K562 (cell line): ENCODE measurements at regions not wholly inside any gene's neighbourhood (a gene's known extent, or its start where the extent isn't known, plus 50 kb on each side); places are given as distances from the start of the nearest gene placed in this dataset.

Experiments used
- ATAC-seq: fragments of 200-7000 bp; cut with Tn5 transposase; 3 replicates; pipeline ENCODE4 v1.9.1; 2020; ENCODE audit warnings: moderate library complexity
- BruUV-seq: library from RNA; stranded (reverse); fragments of 400-500 nt; replicated peaks from 2 replicates; lab custom pipeline; 2021; lab: Mats Ljungman, UMichigan
- CTCF ChIA-PET: fragments of 300-600 bp; formaldehyde crosslinking; extraction: SDS; loops from one replicate; lab custom pipeline; 2021; ENCODE audit warnings: low intra/inter-chr PET ratio; lab: Yijun Ruan, JAX
- POLR2A ChIA-PET: fragments of 300-600, 350-650 bp; sonication (Branson Sonifier 250); formaldehyde crosslinking; extraction: SDS; loops from one replicate; lab custom pipeline; 2021; ENCODE audit warnings: antibody characterized with exemption, inconsistent platforms; lab: Yijun Ruan, JAX
- DNase-seq, 4 experiments: peaks; one replicate each; pipeline versions ENCODE4 v3.0.0 to v3.0.0-alpha.2; 2011 to 2018; ENCODE audit warnings: low spot score in 3 of 4, mixed read lengths in 3 of 4; ENCODE audit errors: extremely low read depth in 1 of 4
- FAIRE-seq: peaks from 2 replicates; lab custom pipeline; 2011; peaks lifted over from hg19 to GRCh38; lab: Jason Lieb, UNC
- H2AFZ ChIP-seq: 2 replicates; pipeline ENCODE4 v1.6.0; 2011; ENCODE audit warnings: low read depth, low read length, control low read depth, inconsistent platforms
- H3K27ac ChIP-seq: fragments of 200-600 bp; 3 replicates; pipeline ENCODE4 v1.8.0; 2011; ENCODE audit warnings: low read depth, mild to moderate bottlenecking, control low read depth, inconsistent platforms, low read length, moderate library complexity, mixed read lengths; ENCODE audit errors: extremely low read depth
- H3K27me3 ChIP-seq, 2 experiments: fragments of 300-600 bp in 1 of 2; 2 replicates in 1 of 2; 3 replicates in 1 of 2; pipeline versions ENCODE4 v1.6.0 to v1.8.0; 2011; ENCODE audit warnings: inconsistent platforms in 2 of 2, low read length in 2 of 2, mild to moderate bottlenecking in 1 of 2, mixed read lengths in 1 of 2, moderate library complexity in 1 of 2; ENCODE audit not compliant: control insufficient read depth in 2 of 2, insufficient read depth in 2 of 2
- H3K36me3 ChIP-seq: fragments of 300-600 bp; 3 replicates; pipeline ENCODE4 v1.8.0; 2011; ENCODE audit warnings: mild to moderate bottlenecking, low read length, inconsistent platforms; ENCODE audit not compliant: control insufficient read depth, insufficient read depth
- H3K4me1 ChIP-seq, 2 experiments: fragments of 200-600 bp in 1 of 2; replicated peaks in 1 of 2; 2 replicates in 1 of 2; 3 replicates in 1 of 2; pipeline versions ENCODE4 v1.5.1 to v1.8.0; 2011; ENCODE audit warnings: inconsistent platforms in 2 of 2, low read length in 2 of 2, mild to moderate bottlenecking in 1 of 2, mixed read lengths in 1 of 2, moderate library complexity in 1 of 2; ENCODE audit not compliant: control insufficient read depth in 2 of 2, insufficient read depth in 2 of 2
- H3K4me2 ChIP-seq: 2 replicates; pipeline ENCODE4 v1.6.1; 2011; ENCODE audit warnings: low read length, control low read depth, inconsistent platforms, mixed read lengths; ENCODE audit not compliant: insufficient read depth
- H3K4me3 ChIP-seq: fragments of 200-600 bp; sonication (generic), shearing (Covaris generic); 2 replicates; pipeline ENCODE4 v1.5.1; 2016; ENCODE audit warnings: control low read depth, inconsistent platforms
- H3K79me2 ChIP-seq: fragments of 200-600 bp; 3 replicates; pipeline ENCODE4 v1.8.0; 2011; ENCODE audit warnings: low read length, inconsistent platforms; ENCODE audit not compliant: control insufficient read depth, insufficient read depth
- H3K9ac ChIP-seq, 2 experiments: 2 replicates each; pipeline versions ENCODE4 v1.6.0 to v1.6.1; 2011; ENCODE audit warnings: low read depth in 2 of 2, low read length in 2 of 2, control low read depth in 1 of 2, inconsistent platforms in 1 of 2, mild to moderate bottlenecking in 1 of 2, mixed read lengths in 1 of 2; ENCODE audit not compliant: insufficient read depth in 1 of 2
- H3K9me1 ChIP-seq: one replicate; pipeline ENCODE4 v1.6.0; 2011; ENCODE audit warnings: inconsistent platforms, mild to moderate bottlenecking, low read length, moderate library complexity; ENCODE audit not compliant: control insufficient read depth, insufficient read depth
- H3K9me3 ChIP-seq: replicated peaks from 2 replicates; pipeline ENCODE4 v1.5.1; 2011; ENCODE audit warnings: low read depth, low read length, inconsistent platforms; ENCODE audit not compliant: control insufficient read depth, insufficient read depth
- H4K20me1 ChIP-seq: replicated peaks from 2 replicates; pipeline ENCODE4 v1.6.1; 2011; ENCODE audit warnings: low read length, inconsistent platforms, mixed read lengths; ENCODE audit not compliant: control insufficient read depth, insufficient read depth
- CC2D1A ChIP-seq: fragments of 450-650 bp; IDR thresholded peaks from 2 replicates; pipeline ENCODE4 v1.6.1; 2017; ENCODE audit warnings: mild to moderate bottlenecking
- GATAD2B ChIP-seq: fragments of 450-650 bp; IDR thresholded peaks from 2 replicates; pipeline ENCODE4 v1.6.1; 2017; ENCODE audit warnings: mild to moderate bottlenecking, borderline replicate concordance
- HDGF ChIP-seq: fragments of 450-650 bp; IDR thresholded peaks from 2 replicates; pipeline ENCODE4 v1.6.1; 2016
- JUN ChIP-seq, 2 experiments: sonication (generic) in 1 of 2; formaldehyde crosslinking in 1 of 2; IDR thresholded peaks; 2 replicates each; pipeline versions ENCODE4 v1.6.1 to v1.8.0; 2012 to 2022; ENCODE audit warnings: borderline replicate concordance in 2 of 2, mild to moderate bottlenecking in 2 of 2, improper control_type of control experiment in 1 of 2, low read depth in 1 of 2, low read length in 1 of 2, missing genetic modification reagents in 1 of 2
- MTA1 ChIP-seq: fragments of 450-650 bp; IDR thresholded peaks from 2 replicates; pipeline ENCODE4 v1.6.1; 2017; ENCODE audit warnings: borderline replicate concordance
- MTA2 ChIP-seq: fragments of 450-650 bp; IDR thresholded peaks from 2 replicates; pipeline ENCODE4 v1.6.1; 2016; ENCODE audit warnings: low read depth
- NFATC3 ChIP-seq: fragments of 450-650 bp; IDR thresholded peaks from 2 replicates; pipeline ENCODE4 v1.6.1; 2017; ENCODE audit warnings: mild to moderate bottlenecking
- RB1 ChIP-seq: fragments of 450-650 bp; IDR thresholded peaks from 2 replicates; pipeline ENCODE4 v1.6.1; 2017; ENCODE audit warnings: low read depth, mild to moderate bottlenecking
- TCF3 ChIP-seq: sonication (generic); formaldehyde crosslinking; IDR thresholded peaks from 2 replicates; pipeline ENCODE4 v1.4.0; 2020; ENCODE audit warnings: mild to moderate bottlenecking, missing genetic modification reagents
- TFAM ChIP-seq: fragments of 250-450 bp; sonication (Bioruptor Pico); conservative IDR thresholded peaks from 2 replicates; pipeline ENCODE4 v1.5.0; 2021; ENCODE audit warnings: mild to moderate bottlenecking, moderate library complexity
- ZNF316 ChIP-seq: fragments of 450-650 bp; IDR thresholded peaks from 2 replicates; pipeline ENCODE4 v1.6.1; 2016
- ZNF766 ChIP-seq: fragments of 200-800 bp; sonication (Bioruptor generic); conservative IDR thresholded peaks from 2 replicates; pipeline ENCODE4 v1.6.1; 2016; ENCODE audit warnings: missing genetic modification characterization, missing compliant biosample characterization
- ZSCAN32 ChIP-seq: fragments of 450-650 bp; formaldehyde crosslinking; IDR thresholded peaks from 2 replicates; pipeline ENCODE4 v1.4.0; 2020; ENCODE audit warnings: mild to moderate bottlenecking, moderate library complexity
- WGBS: fragments of 100-300 bp; shearing (Covaris generic); methylation state at CpG from one replicate; pipeline ENCODE4 v1.1.6; 2016; ENCODE audit warnings: low coverage, mixed read lengths; ENCODE audit not compliant: insufficient coverage; ENCODE audit errors: missing lambda C conversion rate; 5-methylcytosine and 5-hydroxymethylcytosine counted together
- in situ Hi-C: fragments of 300-500 bp; cut with MboI; formaldehyde crosslinking; loops from 4 replicates; pipeline ENCODE4 v1.15.0; 2018; ENCODE audit warnings: inconsistent platforms, mixed read lengths
- intact Hi-C: fragments of 100-400 bp; cut with micrococcal nuclease; formaldehyde crosslinking; loops from 2 replicates; pipeline ENCODE4 v1.14.2; 2022
- TF ChIP-seq, protein P1 (sequence below), 2 experiments: fragments of 450-650 bp; IDR thresholded peaks; 2 replicates each; pipeline ENCODE4 v1.6.1; 2016; ENCODE audit warnings: mild to moderate bottlenecking in 2 of 2, borderline replicate concordance in 1 of 2, low read depth in 1 of 2, moderate library complexity in 1 of 2
- TF ChIP-seq, protein P2 (sequence below): fragments of 250-450 bp; sonication (Bioruptor Pico); IDR thresholded peaks from 2 replicates; pipeline ENCODE4 v1.9.0; 2021; ENCODE audit warnings: mild to moderate bottlenecking

DNA sequence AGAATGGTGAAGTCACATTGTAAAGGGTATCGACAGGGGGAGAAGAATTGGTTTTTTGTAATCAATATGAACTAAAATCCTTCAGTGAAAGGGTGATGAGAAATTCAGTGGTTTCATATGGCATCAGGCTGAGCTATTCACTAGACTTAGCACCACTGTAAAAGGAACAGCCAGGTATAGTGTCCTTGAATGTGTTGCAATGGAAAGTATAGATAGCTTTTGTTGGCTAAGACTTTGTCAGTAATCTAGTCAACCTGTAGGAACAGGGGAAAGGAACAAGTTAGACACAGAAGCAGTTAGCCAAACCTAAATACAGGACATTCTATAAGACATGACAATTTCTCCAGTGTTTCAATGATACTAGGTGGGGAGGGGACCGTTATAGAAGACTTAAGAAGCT is 172.6 kb upstream of the MOCS1 start (continued):
- TF ChIP-seq, protein P1, sequence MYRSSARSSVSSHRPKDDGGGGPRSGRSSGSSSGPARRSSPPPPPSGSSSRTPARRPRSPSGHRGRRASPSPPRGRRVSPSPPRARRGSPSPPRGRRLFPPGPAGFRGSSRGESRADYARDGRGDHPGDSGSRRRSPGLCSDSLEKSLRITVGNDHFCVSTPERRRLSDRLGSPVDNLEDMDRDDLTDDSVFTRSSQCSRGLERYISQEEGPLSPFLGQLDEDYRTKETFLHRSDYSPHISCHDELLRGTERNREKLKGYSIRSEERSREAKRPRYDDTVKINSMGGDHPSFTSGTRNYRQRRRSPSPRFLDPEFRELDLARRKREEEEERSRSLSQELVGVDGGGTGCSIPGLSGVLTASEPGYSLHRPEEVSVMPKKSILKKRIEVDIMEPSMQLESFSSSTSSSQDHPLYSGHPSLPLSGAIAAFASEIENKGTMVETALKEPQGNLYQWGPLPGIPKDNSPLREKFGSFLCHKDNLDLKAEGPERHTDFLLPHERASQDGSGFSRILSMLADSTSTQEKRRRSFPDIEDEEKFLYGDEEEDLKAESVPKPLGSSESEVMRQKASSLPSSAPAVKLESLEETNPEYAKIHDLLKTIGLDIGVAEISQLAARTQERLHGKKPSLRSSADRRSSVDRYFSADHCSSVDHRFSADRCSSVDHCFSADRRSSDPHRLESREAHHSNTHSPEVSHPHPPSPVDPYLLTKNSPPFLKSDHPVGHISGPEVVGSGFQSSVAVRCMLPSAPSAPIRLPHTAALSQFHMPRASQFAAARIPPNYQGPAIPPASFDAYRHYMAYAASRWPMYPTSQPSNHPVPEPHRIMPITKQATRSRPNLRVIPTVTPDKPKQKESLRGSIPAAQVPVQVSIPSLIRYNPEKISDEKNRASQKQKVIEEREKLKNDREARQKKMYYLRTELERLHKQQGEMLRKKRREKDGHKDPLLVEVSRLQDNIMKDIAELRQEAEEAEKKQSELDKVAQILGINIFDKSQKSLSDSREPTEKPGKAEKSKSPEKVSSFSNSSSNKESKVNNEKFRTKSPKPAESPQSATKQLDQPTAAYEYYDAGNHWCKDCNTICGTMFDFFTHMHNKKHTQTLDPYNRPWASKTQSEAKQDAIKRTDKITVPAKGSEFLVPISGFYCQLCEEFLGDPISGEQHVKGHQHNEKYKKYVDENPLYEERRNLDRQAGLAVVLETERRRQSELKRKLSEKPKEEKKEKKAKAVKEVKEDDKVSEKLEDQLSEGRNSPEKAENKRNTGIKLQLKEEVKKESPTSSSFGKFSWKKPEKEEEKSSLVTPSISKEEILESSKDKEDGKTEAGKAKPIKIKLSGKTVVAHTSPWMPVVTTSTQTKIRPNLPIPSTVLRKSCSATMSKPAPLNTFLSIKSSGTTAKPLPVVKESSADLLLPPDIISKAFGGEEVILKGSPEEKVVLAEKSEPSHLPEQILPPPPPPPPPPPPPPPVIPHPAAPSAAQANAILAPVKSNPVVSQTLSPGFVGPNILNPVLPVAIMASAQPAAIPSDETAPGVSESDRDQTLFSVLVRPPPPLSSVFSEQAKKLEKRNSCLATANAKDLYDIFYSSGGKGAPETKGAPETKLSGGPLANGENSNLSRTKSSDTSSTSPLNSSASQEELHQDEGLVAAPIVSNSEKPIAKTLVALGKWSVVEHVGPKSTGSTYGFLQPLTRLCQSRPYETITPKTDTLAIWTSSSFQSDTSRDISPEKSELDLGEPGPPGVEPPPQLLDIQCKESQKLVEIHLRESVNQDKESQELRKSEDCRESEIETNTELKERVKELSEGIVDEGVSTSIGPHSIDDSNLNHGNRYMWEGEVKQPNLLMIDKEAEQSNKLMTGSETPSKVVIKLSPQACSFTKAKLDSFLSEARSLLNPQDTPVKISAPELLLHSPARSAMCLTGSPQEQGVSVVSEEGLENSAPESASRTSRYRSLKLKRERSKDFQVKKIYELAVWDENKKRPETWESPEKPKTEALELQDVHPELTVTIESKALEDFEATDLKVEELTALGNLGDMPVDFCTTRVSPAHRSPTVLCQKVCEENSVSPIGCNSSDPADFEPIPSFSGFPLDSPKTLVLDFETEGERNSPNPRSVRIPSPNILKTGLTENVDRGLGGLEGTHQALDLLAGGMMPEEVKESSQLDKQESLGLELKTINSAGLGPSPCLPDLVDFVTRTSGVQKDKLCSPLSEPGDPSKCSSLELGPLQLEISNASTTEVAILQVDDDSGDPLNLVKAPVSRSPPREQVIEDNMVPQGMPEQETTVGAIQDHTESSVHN (IDR thresholded peaks at IDR 0.05; ENCODE audit: borderline replicate concordance in 1 of 2, low read depth in 1 of 2): no peak

DNA sequence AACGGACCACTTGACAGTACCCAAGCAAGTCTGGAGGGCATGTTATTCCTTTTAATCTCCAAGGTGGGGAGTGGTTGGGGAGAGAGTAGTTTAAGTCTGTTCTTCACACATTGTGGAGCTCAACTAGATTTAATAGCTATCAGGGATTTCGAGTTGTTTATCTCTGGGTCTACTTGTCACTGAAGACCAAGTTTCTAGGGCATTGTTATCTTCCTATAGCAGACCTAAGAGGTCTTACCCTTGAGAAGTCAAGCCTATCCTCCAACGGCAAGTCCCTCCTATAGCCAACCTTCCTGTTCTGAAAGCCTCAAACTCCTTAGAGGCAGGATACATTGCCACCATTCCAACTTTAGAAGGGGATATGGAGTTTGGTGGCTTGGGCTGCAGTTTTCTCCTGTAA is 164.5 kb upstream of the MOCS1 start:
- FAIRE-seq: peak; percentile 11
- Histone ChIP-seq H4K20me1 (no peaks in the 10 kb centered on the region), H3K27ac (no peak overlapping the region), H3K4me2 (no peak overlapping the region), H3K36me3 (no peaks in the 10 kb centered on the region), H2AFZ (no peak overlapping the region), H3K9me1 (no peaks in the 10 kb centered on the region), H3K27me3 (no peaks in the 10 kb centered on the region; a peak in 1 of 5 replicates), H3K4me1 (peaks cover 0 to 9% of the 10 kb centered on the region in 2 experiments; a peak in 2 of 5 replicates), H3K4me3 (no peak overlapping the region), H3K79me2 (no peaks in the 10 kb centered on the region), H3K9me3 (no peaks in the 10 kb centered on the region), H3K9ac (no peak overlapping the region)
- peak in 1 of 4 experiments; percentile 27 for DNase-seq
- ATAC-seq: 0 out of 3 replicates have a peak, but pooled peaks have one; percentile 26
- in situ Hi-C loops (no loop called here), intact Hi-C loops (no loop called here)
- ChIA-PET POLR2A (no interaction called here), CTCF (no interaction called here)
- no TSS peak for BruUV-seq
- WGBS: 0% methylated on average over 3 of the region's 3 CpGs
- TF ChIP-seq JUN (IDR thresholded peaks at IDR 0.05; ENCODE audit: borderline replicate concordance, low read depth, low read length) (no peak), JUN (CRISPR knock-in tag; IDR thresholded peaks at IDR 0.05; ENCODE audit: borderline replicate concordance) (no peak), MTA1 (no peak), RB1 (no peak), GATAD2B (0 out of 2 replicates have a peak, but pooled peaks have one; percentile 23), HDGF (no peak), ZNF316 (no peak), NFATC3 (no peak), ZSCAN32 (no peak), TCF3 (peak; percentile 53; the same call in 1 of the 2 replicates), MTA2 (peak; percentile 37; the same call in 1 of the 2 replicates), ZNF766 (CRISPR knock-in tag) (0 out of 2 replicates have a peak, but pooled peaks have one; percentile 64), TFAM (no peak), CC2D1A (no peak)
- TF ChIP-seq, protein P2, sequence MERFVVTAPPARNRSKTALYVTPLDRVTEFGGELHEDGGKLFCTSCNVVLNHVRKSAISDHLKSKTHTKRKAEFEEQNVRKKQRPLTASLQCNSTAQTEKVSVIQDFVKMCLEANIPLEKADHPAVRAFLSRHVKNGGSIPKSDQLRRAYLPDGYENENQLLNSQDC (CRISPR knock-in tag): no peak
